CD4-positive, alpha-beta T cell treated with Interleukin-4 for 4 hours (primary cell): ENCODE measurements at regions not wholly inside any gene's neighbourhood (a gene's known extent, or its start where the extent isn't known, plus 50 kb on each side); places are given as distances from the start of the nearest gene placed in this dataset.
A peak's percentile ranks its signal among the peaks of the same experiment; 100 is the strongest.

Experiments
- DNase-seq: peaks from one replicate; pipeline ENCODE4 v3.0.0-alpha.2; 2020

DNA sequence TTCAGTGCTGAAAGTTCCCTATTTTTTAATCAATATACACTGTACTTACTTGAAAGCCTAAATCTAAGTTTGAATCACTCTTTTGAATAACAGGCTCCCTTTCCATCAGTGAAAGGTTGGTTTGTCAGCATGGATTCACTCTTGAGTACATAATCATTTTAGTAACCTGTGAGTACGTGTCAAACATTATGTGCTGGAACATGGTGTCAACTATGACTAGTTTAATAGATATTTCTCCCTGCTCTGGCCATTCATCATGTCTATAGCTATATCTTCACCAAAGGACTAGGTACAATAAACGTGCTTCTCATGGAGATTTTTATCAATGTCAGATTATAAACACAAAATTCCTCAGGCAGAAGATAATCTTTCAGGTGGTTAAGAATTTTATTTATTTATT lies 61.7 kb upstream of the MDFIC start:
- no peak for DNase-seq

DNA sequence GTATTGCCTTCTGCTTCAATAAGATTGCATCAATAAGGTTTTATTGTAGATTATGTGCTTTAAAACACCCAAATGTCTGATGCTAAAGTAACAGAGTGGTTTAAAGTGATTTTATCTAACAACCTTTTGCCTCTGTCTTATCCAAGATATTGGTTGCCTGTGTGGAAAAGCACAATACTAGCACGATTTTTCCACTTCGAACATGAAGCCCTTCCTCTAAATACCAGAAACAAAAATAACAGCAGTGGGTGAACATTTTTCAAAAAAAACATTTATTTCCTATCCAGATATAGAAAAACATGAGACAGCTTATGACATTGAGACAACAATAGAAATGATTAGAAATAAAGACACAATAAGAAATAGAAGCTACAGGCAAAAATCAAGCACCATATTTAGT lies 59.5 kb upstream of the MDFIC start:
- DNase-seq, result no peak

DNA sequence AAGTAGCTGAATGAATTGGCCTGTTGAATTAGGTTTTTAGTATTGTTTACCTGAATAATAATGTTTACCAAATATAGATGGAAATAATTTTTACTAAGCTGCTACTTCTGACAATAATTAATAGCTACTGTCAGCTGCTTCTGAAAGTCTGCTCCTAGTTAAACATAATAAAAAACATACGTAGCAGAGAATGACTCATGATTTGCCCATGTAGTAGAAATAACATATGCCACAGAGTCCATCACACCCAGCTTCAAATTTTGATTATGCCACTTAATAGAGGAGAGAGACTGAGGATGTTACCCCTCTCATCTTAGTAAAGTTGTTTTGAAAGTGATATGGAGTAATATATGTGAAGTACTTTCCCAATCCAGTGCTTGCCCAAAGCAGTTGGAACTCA lies 57.6 kb upstream of the MDFIC start:
- DNase-seq, result no peak

DNA sequence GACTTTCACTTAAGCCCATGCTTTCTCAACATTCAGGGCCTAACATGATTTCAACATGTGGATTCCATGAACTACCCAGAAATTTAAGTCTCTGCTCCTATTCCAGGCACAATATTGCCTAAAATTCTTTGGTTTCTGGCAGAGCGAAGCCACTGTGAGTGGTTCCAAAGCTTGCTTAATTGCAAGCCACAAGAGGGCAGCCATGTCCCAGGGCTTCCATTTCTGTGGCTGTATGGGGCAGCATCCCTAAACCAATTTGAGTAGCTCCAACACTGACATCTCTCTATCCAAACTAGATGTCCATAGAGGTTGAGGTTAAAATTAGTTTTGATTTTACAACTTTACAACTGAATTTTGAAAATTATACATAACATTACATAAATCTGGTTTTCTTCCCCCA lies 56.3 kb upstream of the MDFIC start:
- DNase-seq, result peak; percentile 70
